PC-9 (cell line): ENCODE measurements at regions not wholly inside any gene's neighbourhood (a gene's known extent, or its start where the extent isn't known, plus 50 kb on each side); places are given as distances from the start of the nearest gene placed in this dataset.

Experiments
- BruUV-seq: library from RNA; stranded (reverse); fragments of 400-500 nt; replicated peaks from 2 replicates; lab custom pipeline; 2021; lab: Mats Ljungman, UMichigan
- CTCF ChIA-PET: fragments of 300-600 bp; sonication (Branson Sonifier 250); formaldehyde crosslinking; loops from one replicate; lab custom pipeline; 2022; ENCODE audit warnings: antibody characterized with exemption; lab: Charles Lee
- POLR2A ChIA-PET: fragments of 300-600 bp; sonication (Branson Sonifier 250); formaldehyde crosslinking; loops from one replicate; lab custom pipeline; 2022; ENCODE audit warnings: antibody characterized with exemption; ENCODE audit not compliant: unreplicated experiment; lab: Charles Lee
- DNase-seq, 2 experiments: peaks; one replicate each; pipeline versions ENCODE4 v3.0.0 to v3.0.0-alpha.2; 2015 to 2022; ENCODE audit warnings: mixed read lengths in 1 of 2
- H2AFZ ChIP-seq: fragments of 200-600 bp; sonication (generic); 2 replicates; pipeline ENCODE4 v1.8.1; 2017; ENCODE audit warnings: antibody characterized with exemption
- H3F3A ChIP-seq: fragments of 200-600 bp; sonication (generic); 2 replicates; pipeline ENCODE4 v1.8.1; 2017; ENCODE audit warnings: antibody characterized with exemption, mild to moderate bottlenecking, low read depth; ENCODE audit not compliant: insufficient read depth
- H3K27ac ChIP-seq: fragments of 200-600 bp; sonication (generic); 2 replicates; pipeline ENCODE4 v1.6.1; 2016; ENCODE audit warnings: mixed run types
- H3K27me3 ChIP-seq: fragments of 200-600 bp; sonication (generic); 2 replicates; pipeline ENCODE4 v1.6.1; 2016; ENCODE audit warnings: low read depth, mixed run types; ENCODE audit not compliant: insufficient read depth
- H3K36me3 ChIP-seq: fragments of 200-600 bp; sonication (generic); 2 replicates; pipeline ENCODE4 v1.6.1; 2016; ENCODE audit warnings: low read depth, mixed run types
- H3K4me1 ChIP-seq: fragments of 200-600 bp; sonication (generic); replicated peaks from 2 replicates; pipeline ENCODE4 v1.6.1; 2016; ENCODE audit warnings: mixed run types; ENCODE audit not compliant: insufficient read depth
- H3K4me2 ChIP-seq: fragments of 200-600 bp; sonication (generic); 2 replicates; pipeline ENCODE4 v1.6.1; 2017; ENCODE audit warnings: mixed run types
- H3K4me3 ChIP-seq: fragments of 200-600 bp; sonication (generic); 2 replicates; pipeline ENCODE4 v1.6.1; 2016; ENCODE audit warnings: mixed run types
- H3K79me2 ChIP-seq: fragments of 200-600 bp; sonication (generic); 2 replicates; pipeline ENCODE4 v1.6.1; 2017; ENCODE audit warnings: low read depth, mixed run types
- H3K9me2 ChIP-seq: fragments of 200-600 bp; sonication (generic); 2 replicates; pipeline ENCODE4 v1.8.1; 2017; ENCODE audit warnings: mild to moderate bottlenecking; ENCODE audit not compliant: insufficient read depth
- H3K9me3 ChIP-seq: fragments of 200-600 bp; sonication (generic); 2 replicates; pipeline ENCODE4 v1.8.1; 2016; ENCODE audit warnings: low read depth; ENCODE audit not compliant: insufficient read depth
- H4K20me1 ChIP-seq: fragments of 200-600 bp; sonication (generic); 2 replicates; pipeline ENCODE4 v1.8.1; 2017; ENCODE audit not compliant: insufficient read depth
- EZH2 ChIP-seq: fragments of 200-600 bp; sonication (generic); IDR thresholded peaks from 2 replicates; pipeline ENCODE4 v1.8.0; 2017; ENCODE audit warnings: antibody characterized with exemption, low read depth
- intact Hi-C: fragments of 100-400 bp; cut with micrococcal nuclease; formaldehyde crosslinking; loops from one replicate; pipeline ENCODE4 v1.10.0; 2022; ENCODE audit not compliant: unreplicated experiment
- TF ChIP-seq, protein P1 (sequence below): fragments of 200-600 bp; sonication (generic); conservative IDR thresholded peaks from 2 replicates; pipeline ENCODE4 v1.6.1; 2017; ENCODE audit warnings: mixed run types, antibody characterized with exemption, mild to moderate bottlenecking, moderate library complexity

- intact Hi-C loops = no loop called here
- CTCF ChIA-PET = no interaction called here
- no peak for DNase-seq
- Histone ChIP-seq H3K36me3 (no peaks in the 10 kb centered on the region), H3K27me3 (no peaks in the 10 kb centered on the region), H3K4me3 (no peak overlapping the region), H3K4me2 (no peak overlapping the region), H3K4me1 (no peaks in the 10 kb centered on the region), H3K79me2 (no peaks in the 10 kb centered on the region), H3K9me3 (no peaks in the 10 kb centered on the region), H2AFZ (no peak overlapping the region), H3K27ac (no peak overlapping the region), H3F3A (no peaks in the 10 kb centered on the region), H3K9me2 (no peaks in the 10 kb centered on the region), H4K20me1 (no peaks in the 10 kb centered on the region)
- POLR2A ChIA-PET = no interaction called here
- no peak for TF ChIP-seq EZH2
- TF ChIP-seq, protein P1, sequence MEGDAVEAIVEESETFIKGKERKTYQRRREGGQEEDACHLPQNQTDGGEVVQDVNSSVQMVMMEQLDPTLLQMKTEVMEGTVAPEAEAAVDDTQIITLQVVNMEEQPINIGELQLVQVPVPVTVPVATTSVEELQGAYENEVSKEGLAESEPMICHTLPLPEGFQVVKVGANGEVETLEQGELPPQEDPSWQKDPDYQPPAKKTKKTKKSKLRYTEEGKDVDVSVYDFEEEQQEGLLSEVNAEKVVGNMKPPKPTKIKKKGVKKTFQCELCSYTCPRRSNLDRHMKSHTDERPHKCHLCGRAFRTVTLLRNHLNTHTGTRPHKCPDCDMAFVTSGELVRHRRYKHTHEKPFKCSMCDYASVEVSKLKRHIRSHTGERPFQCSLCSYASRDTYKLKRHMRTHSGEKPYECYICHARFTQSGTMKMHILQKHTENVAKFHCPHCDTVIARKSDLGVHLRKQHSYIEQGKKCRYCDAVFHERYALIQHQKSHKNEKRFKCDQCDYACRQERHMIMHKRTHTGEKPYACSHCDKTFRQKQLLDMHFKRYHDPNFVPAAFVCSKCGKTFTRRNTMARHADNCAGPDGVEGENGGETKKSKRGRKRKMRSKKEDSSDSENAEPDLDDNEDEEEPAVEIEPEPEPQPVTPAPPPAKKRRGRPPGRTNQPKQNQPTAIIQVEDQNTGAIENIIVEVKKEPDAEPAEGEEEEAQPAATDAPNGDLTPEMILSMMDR = no peak
- no TSS peak for BruUV-seq
Measured at GRCh38 chr15:61743345-61743909, 316.8 kb downstream of the VPS13C start.

DNA sequence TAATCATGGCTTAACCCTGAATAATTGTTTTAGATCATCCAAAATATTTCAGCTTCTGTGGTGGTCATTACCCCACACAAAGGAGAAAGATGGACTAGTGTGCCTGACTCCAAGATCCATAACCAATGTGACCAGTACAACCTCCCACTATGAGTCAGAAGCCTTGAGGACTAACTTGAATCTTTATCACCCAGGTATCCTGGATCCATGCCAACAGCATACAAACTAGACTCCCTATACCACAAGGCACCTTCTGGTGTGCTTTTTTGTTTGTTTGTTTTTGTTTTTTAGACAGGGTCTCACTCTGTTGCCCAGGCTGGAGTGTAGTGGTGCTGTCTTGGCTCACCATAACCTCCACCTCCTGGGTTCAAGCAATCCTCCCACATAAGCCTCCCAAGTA lies 317.7 kb downstream of the VPS13C start:
- Histone ChIP-seq H3K9me3 (no peaks in the 10 kb centered on the region), H3K36me3 (no peaks in the 10 kb centered on the region), H3K27me3 (no peaks in the 10 kb centered on the region), H3F3A (no peaks in the 10 kb centered on the region), H3K4me1 (no peaks in the 10 kb centered on the region), H3K79me2 (no peaks in the 10 kb centered on the region), H2AFZ (no peak overlapping the region), H3K4me2 (no peak overlapping the region), H3K27ac (no peak overlapping the region), H3K9me2 (no peaks in the 10 kb centered on the region), H4K20me1 (no peaks in the 10 kb centered on the region), H3K4me3 (no peak overlapping the region)
- ChIA-PET CTCF (no interaction called here), POLR2A (no interaction called here)
- peak in 1 of 2 experiments; percentile 45 for DNase-seq
- intact Hi-C loops = no loop called here
- BruUV-seq = no TSS peak
- TF ChIP-seq EZH2 = no peak
- TF ChIP-seq, protein P1 = no peak

- intact Hi-C loops = no loop called here
- no peaks in the 10 kb centered on the region for H3K4me1 ChIP-seq
- TF ChIP-seq, protein P1 = no peak
- TF ChIP-seq EZH2 = no peak
- H3K4me3 ChIP-seq = no peak overlapping the region
- H3F3A ChIP-seq = no peaks in the 10 kb centered on the region
- H3K9me2 ChIP-seq = no peaks in the 10 kb centered on the region
- no peaks in the 10 kb centered on the region for H4K20me1 ChIP-seq
- H3K27ac ChIP-seq = no peak overlapping the region
- DNase-seq = no peak
- no peaks in the 10 kb centered on the region for H3K9me3 ChIP-seq
- ChIA-PET POLR2A (no interaction called here), CTCF (no interaction called here)
- H3K27me3 ChIP-seq = no peaks in the 10 kb centered on the region
- no TSS peak for BruUV-seq
- H3K36me3 ChIP-seq = no peaks in the 10 kb centered on the region
- H2AFZ ChIP-seq = no peak overlapping the region
- no peaks in the 10 kb centered on the region for H3K79me2 ChIP-seq
- H3K4me2 ChIP-seq = no peak overlapping the region
Measured at GRCh38 chr15:61736790-61737189, 323.5 kb downstream of the VPS13C start.
